ENCODE measurements at regions not wholly inside any gene's neighbourhood (a gene's known extent, or its start where the extent isn't known, plus 50 kb on each side); places are given as distances from the start of the nearest gene placed in this dataset.
"Not testable (repeated sequence)": the region's sequence is repeated elsewhere in the genome, so short reads cannot be mapped to it uniquely, and the experiment has no call there.

- DNase-seq (ENCODE audit: low read depth in 3 of 3, low spot score in 1 of 3), result no peak
These were observed 1071.2 kb upstream of the GYPC start for GRCh38 chr2:125584732-125585131.

DNA sequence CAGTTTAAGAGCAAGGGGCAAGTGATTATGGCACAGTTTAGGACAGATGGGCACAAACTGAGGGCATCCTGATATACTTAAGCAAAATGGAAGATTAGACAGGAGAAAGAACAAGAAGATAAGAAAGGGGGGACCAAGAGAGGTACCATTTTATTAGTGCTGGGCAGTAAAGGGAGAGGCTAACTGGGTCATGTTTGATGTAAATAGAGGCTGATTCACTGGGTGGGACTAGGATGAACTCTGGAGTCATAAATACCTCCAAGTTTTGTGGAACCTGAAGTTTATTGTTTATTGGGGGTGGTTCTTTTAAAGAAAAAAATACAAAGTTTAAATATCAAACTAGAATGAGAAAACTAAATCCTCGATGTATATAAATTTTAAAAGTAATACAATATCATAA, 1067.2 kb upstream of the GYPC start:
- no peak for DNase-seq (ENCODE audit: low read depth in 3 of 3, low spot score in 1 of 3)

DNA sequence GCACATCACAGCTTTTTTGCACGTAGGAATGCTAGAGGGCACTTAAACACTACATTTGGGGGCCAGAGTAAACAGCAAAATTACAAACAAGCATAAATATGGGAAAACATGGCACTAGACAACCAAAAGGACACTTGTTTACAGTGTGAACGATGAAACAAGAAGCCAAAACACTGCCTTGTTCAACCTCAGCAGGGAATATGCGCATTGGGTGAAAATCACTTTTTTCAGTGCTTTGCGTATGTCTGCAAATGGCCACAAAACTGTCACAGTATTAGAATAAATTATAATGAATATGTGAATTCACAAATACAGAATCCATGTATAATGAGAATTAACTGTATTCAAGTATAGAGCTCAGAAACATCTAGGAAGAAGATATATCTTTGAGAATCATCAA, 1064.0 kb upstream of the GYPC start:
- DNase-seq (ENCODE audit: low read depth in 3 of 3, low spot score in 1 of 3), result no peak

DNA sequence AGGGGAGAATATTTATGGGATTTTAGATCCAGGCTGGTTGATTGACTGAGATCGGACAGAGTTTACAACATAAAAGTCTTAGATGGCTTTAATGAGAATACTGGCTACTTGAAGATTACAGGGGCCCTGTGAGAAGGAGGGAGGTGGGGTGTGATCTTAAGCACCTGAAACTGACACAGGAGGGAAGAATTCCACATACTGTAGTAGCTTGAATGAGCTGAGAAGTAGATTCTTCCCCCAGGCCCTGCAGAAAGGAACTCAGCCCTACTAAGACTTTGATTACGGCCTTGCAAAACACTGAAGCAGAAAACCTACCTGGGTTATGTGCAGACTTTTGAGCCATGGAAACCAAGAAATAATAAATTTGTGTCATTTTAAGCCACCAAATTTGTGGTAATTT, 1062.9 kb upstream of the GYPC start:
- no peak for DNase-seq (ENCODE audit: low read depth in 3 of 3, low spot score in 1 of 3)

- no peak for DNase-seq (ENCODE audit: low read depth in 3 of 3, low spot score in 1 of 3)
These were observed 1059.3 kb upstream of the GYPC start for GRCh38 chr2:125596612-125597011.

DNA sequence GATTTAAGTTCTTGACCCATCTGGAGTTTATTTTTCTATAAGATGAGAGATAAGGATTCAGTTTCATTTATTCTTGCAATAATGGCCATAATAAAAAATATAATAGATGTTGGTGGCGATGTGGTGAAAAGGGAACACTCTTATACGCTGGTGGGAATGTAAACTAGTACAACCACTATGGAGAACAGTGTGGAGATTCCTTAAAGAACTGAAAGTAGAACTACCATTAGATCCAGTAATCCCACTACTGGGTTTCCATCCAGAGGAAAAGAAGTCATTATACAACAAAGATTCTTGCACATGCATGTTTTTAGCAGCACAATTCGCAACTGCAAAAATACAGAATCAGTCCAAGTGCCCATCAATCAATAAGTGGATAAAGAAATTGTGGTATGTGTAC, 1040.5 kb upstream of the GYPC start:
- DNase-seq (ENCODE audit: low read depth in 3 of 3, low spot score in 1 of 3), result no peak

DNA sequence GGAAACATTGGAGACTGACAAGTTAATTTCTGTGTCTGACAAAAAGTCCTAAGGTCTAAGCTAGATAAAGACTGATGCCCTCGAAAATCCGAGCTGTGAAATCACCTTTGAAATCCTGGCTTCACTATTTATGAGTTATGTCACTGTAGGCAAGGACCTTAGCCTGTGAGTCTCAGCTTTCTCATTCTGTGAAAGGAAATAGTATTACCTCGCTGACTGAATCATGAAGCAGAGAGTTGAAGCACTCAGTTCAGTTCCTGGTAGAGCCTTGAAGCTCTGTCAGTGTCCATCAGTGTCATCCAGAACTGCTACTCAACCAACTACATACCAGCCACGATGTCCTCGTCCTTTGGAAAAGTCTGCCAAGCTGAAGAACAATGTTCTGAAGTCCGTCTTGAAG, 1025.6 kb upstream of the GYPC start:
- DNase-seq (ENCODE audit: low read depth in 3 of 3, low spot score in 1 of 3), result no peak

- DNase-seq (ENCODE audit: low read depth in 3 of 3, low spot score in 1 of 3), result no peak
These were observed 1021.3 kb upstream of the GYPC start for GRCh38 chr2:125634662-125635061.

- DNase-seq (ENCODE audit: low read depth in 3 of 3, low spot score in 1 of 3), result no peak
These were observed 1017.6 kb upstream of the GYPC start for GRCh38 chr2:125638345-125638744.

- no peak for DNase-seq (ENCODE audit: low read depth in 3 of 3, low spot score in 1 of 3)
These were observed 1013.9 kb upstream of the GYPC start for GRCh38 chr2:125642032-125642431.

- DNase-seq (ENCODE audit: low read depth in 3 of 3, low spot score in 1 of 3), result no peak
These were observed 1012.8 kb upstream of the GYPC start for GRCh38 chr2:125643128-125643527.

- DNase-seq (ENCODE audit: low read depth in 3 of 3, low spot score in 1 of 3), result no peak
These were observed 1012.4 kb upstream of the GYPC start for GRCh38 chr2:125643585-125643984.

GRCh38 chr2:125644257-125644656, 1011.7 kb upstream of the GYPC start:
- DNase-seq (ENCODE audit: low read depth in 3 of 3, low spot score in 1 of 3), result no peak

DNA sequence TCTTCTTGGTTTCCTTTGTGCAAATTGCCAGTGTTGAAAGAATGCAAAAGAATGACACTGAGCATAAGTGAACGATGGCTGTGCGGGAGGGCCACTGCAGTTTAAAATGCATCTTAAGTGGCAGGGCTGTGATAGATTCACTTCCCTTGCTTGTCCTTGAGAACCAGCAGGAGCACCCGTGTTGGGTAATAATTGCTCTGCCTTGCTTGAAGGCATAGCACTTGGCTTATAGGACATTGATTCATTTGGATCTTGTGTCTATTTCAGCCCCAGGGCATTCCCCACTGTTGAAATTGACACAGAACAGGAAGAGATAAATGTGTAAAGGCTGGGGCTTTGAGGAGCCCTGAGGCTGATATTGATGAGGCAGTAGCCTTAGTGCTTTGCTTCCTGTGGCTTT, 1003.7 kb upstream of the GYPC start:
- DNase-seq (ENCODE audit: low read depth in 3 of 3, low spot score in 1 of 3), result no peak

DNA sequence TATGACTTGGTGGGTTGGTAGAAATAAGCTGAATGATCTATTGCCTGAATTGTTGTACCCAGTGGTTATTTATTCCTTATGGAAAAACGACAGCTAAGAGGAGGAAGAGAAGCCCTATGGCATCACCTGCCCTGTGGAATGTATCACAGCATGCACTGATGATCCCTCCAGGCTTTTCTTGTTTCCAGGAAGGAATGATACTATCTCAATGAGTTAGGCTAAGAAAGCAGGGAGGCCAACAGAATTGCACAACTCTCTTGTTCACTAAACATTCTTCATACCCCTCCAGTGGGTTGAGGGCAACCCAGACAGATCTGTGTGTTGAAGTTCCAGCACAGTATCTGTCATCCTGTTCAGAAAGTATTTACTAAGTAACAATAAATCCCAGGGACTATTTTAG, 1001.7 kb upstream of the GYPC start:
- no peak for DNase-seq (ENCODE audit: low read depth in 3 of 3, low spot score in 1 of 3)

GRCh38 chr2:125656190-125656589, 999.8 kb upstream of the GYPC start:
- DNase-seq (ENCODE audit: low read depth in 3 of 3, low spot score in 1 of 3), result no peak

DNA sequence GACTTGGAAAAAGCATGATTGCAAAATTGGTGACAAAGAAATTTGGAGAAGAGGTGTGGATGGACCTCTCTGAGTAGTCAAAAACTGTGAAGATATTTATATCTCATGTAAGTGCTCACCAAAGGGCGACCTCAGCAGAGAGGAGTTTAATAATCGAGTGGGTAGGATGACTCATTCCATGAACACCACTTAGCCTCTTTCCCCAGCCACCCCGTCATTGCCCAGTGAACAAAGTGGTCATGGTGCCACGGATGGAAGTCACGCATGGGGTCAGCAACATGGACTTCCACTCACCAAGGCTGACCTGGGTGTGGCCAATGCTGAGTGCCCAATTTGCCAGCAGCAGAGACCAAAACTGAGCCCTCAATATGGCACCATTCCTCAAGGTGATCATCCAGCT, 997.4 kb upstream of the GYPC start:
- no peak for DNase-seq (ENCODE audit: low read depth in 3 of 3, low spot score in 1 of 3)

GRCh38 chr2:125660369-125660768, 995.6 kb upstream of the GYPC start:
- DNase-seq (ENCODE audit: low read depth in 3 of 3, low spot score in 1 of 3), result not testable (repeated sequence)

- DNase-seq (ENCODE audit: low read depth in 3 of 3, low spot score in 1 of 3), result no peak
These were observed 988.3 kb upstream of the GYPC start for GRCh38 chr2:125667630-125668029.

- no peak for DNase-seq (ENCODE audit: low read depth in 3 of 3, low spot score in 1 of 3)
These were observed 976.1 kb upstream of the GYPC start for GRCh38 chr2:125679903-125680302.

DNA sequence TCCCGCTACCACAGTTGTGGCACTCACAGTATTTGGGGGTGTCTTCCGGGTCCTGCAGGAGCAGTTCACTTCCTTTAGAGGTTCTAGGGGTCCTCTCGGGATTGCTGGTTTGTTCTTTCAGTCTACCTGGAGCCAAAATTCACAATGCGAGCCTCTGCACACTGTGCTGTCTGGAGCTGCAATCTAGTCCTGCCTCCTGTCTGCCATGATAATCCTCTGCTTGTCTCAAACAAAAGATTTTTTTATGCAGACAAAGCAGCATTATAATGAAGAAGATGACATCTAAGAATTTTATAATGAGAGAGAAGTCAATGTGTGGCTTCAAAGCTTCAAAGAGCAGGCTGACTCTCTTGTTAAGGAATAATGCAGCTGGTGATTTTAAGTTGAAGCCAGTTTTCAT, 975.1 kb upstream of the GYPC start:
- DNase-seq (ENCODE audit: low read depth in 3 of 3, low spot score in 1 of 3), result no peak

GRCh38 chr2:125681576-125681975, 974.4 kb upstream of the GYPC start:
- no peak for DNase-seq (ENCODE audit: low read depth in 3 of 3, low spot score in 1 of 3)

- no peak for DNase-seq (ENCODE audit: low read depth in 3 of 3, low spot score in 1 of 3)
These were observed 973.8 kb upstream of the GYPC start for GRCh38 chr2:125681976-125682805.
